IPS-20b (cell line): ENCODE measurements at regions not wholly inside any gene's neighbourhood (a gene's known extent, or its start where the extent isn't known, plus 50 kb on each side); places are given as distances from the start of the nearest gene placed in this dataset.
"Not testable (repeated sequence)": the region's sequence is repeated elsewhere in the genome, so short reads cannot be mapped to it uniquely, and the experiment has no call there.

Experiments used
- H3K27ac ChIP-seq: one replicate; pipeline ENCODE4 v1.5.1; 2013; ENCODE audit warnings: low read length
- H3K27me3 ChIP-seq: 2 replicates; pipeline ENCODE4 v1.6.1; 2013; ENCODE audit warnings: mild to moderate bottlenecking, low read length, inconsistent platforms; ENCODE audit not compliant: insufficient read depth
- H3K36me3 ChIP-seq: 2 replicates; pipeline ENCODE4 v1.6.1; 2013; ENCODE audit warnings: low read depth, mild to moderate bottlenecking, inconsistent platforms, low read length, moderate library complexity; ENCODE audit not compliant: insufficient read depth
- H3K4me1 ChIP-seq: 2 replicates; pipeline ENCODE4 v1.6.1; 2013; ENCODE audit warnings: mild to moderate bottlenecking, control low read depth, inconsistent platforms, low read length, moderate library complexity; ENCODE audit not compliant: insufficient read depth
- H3K4me3 ChIP-seq: 2 replicates; pipeline ENCODE4 v1.5.1; 2013; ENCODE audit warnings: mild to moderate bottlenecking, low read length, inconsistent platforms
- H3K9ac ChIP-seq: 2 replicates; pipeline ENCODE4 v1.6.1; 2013; ENCODE audit warnings: low read depth, mild to moderate bottlenecking, inconsistent platforms, low read length, moderate library complexity
- H3K9me3 ChIP-seq: 2 replicates; pipeline ENCODE4 v1.6.1; 2013; ENCODE audit warnings: mild to moderate bottlenecking, low read depth, low read length, inconsistent platforms; ENCODE audit not compliant: insufficient read depth

GRCh38 chr5:1636981-1637638 lies 113.3 kb upstream of the LPCAT1 start:
- no peaks in the 10 kb centered on the region for H3K36me3 ChIP-seq
- no peak overlapping the region for H3K9ac ChIP-seq
- H3K27ac ChIP-seq: no peak overlapping the region
- H3K9me3 ChIP-seq: no peaks in the 10 kb centered on the region
- H3K4me1 ChIP-seq: peaks cover 3% of the 10 kb centered on the region; the same call in 1 of the 2 replicates
- H3K4me3 ChIP-seq: no peak overlapping the region
- H3K27me3 ChIP-seq: peaks cover 4% of the 10 kb centered on the region; the same call in 1 of the 2 replicates

GRCh38 chr5:1636208-1636770 lies 112.5 kb upstream of the LPCAT1 start:
- H3K4me1 ChIP-seq, H3K9me3 ChIP-seq, H3K4me3 ChIP-seq, H3K9ac ChIP-seq, H3K27me3 ChIP-seq, H3K27ac ChIP-seq, H3K36me3 ChIP-seq: not testable (repeated sequence)

- not testable (repeated sequence) for H3K4me3 ChIP-seq, H3K4me1 ChIP-seq, H3K9ac ChIP-seq, H3K27ac ChIP-seq, H3K36me3 ChIP-seq, H3K27me3 ChIP-seq, H3K9me3 ChIP-seq
Observed at GRCh38 chr5:1635477-1635876, 111.7 kb upstream of the LPCAT1 start.

GRCh38 chr5:1634337-1634661 lies 110.5 kb upstream of the LPCAT1 start:
- Histone ChIP-seq H3K4me3 (peak overlapping the region; percentile 83; the same call in 1 of the 2 replicates), H3K9me3 (no peaks in the 10 kb centered on the region), H3K27ac (no peak overlapping the region), H3K4me1 (no peaks in the 10 kb centered on the region), H3K36me3 (no peaks in the 10 kb centered on the region), H3K9ac (peak overlapping the region; percentile 86; the same call in 1 of the 2 replicates), H3K27me3 (no peaks in the 10 kb centered on the region)

GRCh38 chr5:1633605-1634336 lies 110.0 kb upstream of the LPCAT1 start:
- Histone ChIP-seq H3K9ac (peak overlapping the region; percentile 86; the same call in 1 of the 2 replicates), H3K4me1 (no peaks in the 10 kb centered on the region), H3K27ac (no peak overlapping the region), H3K27me3 (no peaks in the 10 kb centered on the region), H3K4me3 (peak overlapping the region; percentile 83), H3K36me3 (no peaks in the 10 kb centered on the region), H3K9me3 (no peaks in the 10 kb centered on the region)

- not testable (repeated sequence) for H3K27ac ChIP-seq, H3K4me3 ChIP-seq, H3K36me3 ChIP-seq, H3K9me3 ChIP-seq, H3K9ac ChIP-seq, H3K4me1 ChIP-seq, H3K27me3 ChIP-seq
Observed at GRCh38 chr5:1631004-1631403, 107.2 kb upstream of the LPCAT1 start.

GRCh38 chr5:1626397-1626796 lies 102.6 kb upstream of the LPCAT1 start:
- not testable (repeated sequence) for H3K27me3 ChIP-seq, H3K27ac ChIP-seq, H3K4me3 ChIP-seq, H3K36me3 ChIP-seq, H3K9ac ChIP-seq, H3K4me1 ChIP-seq
- peaks cover 10% of the 10 kb centered on the region; the same call in 1 of the 2 replicates for H3K9me3 ChIP-seq

GRCh38 chr5:1619531-1619930 lies 95.8 kb upstream of the LPCAT1 start:
- H3K9me3 ChIP-seq: peaks cover 19% of the 10 kb centered on the region; the same call in 1 of the 2 replicates

GRCh38 chr5:1618296-1618865 lies 94.6 kb upstream of the LPCAT1 start:
- not testable (repeated sequence) for H3K9ac ChIP-seq, H3K4me3 ChIP-seq, H3K27me3 ChIP-seq, H3K4me1 ChIP-seq, H3K27ac ChIP-seq, H3K36me3 ChIP-seq
- peaks cover 19% of the 10 kb centered on the region; the same call in 1 of the 2 replicates for H3K9me3 ChIP-seq

More at GRCh38 chr5:1619531-1619930, 95.8 kb upstream of the LPCAT1 start:
- not testable (repeated sequence) for H3K9ac ChIP-seq, H3K27ac ChIP-seq, H3K4me1 ChIP-seq, H3K36me3 ChIP-seq, H3K4me3 ChIP-seq, H3K27me3 ChIP-seq

- not testable (repeated sequence) for H3K27me3 ChIP-seq, H3K36me3 ChIP-seq, H3K4me1 ChIP-seq
Observed at GRCh38 chr5:1617236-1617755, 93.5 kb upstream of the LPCAT1 start.

GRCh38 chr5:1613515-1613914 lies 89.8 kb upstream of the LPCAT1 start:
- not testable (repeated sequence) for H3K27ac ChIP-seq, H3K9me3 ChIP-seq, H3K36me3 ChIP-seq, H3K4me3 ChIP-seq, H3K27me3 ChIP-seq, H3K9ac ChIP-seq, H3K4me1 ChIP-seq

More at GRCh38 chr5:1617236-1617755, 93.5 kb upstream of the LPCAT1 start:
- not testable (repeated sequence) for H3K27ac ChIP-seq, H3K9ac ChIP-seq, H3K4me3 ChIP-seq
- peaks cover 18% of the 10 kb centered on the region; the same call in 1 of the 2 replicates for H3K9me3 ChIP-seq
